ENCODE measurements at regions not wholly inside any gene's neighbourhood (a gene's known extent, or its start where the extent isn't known, plus 50 kb on each side); places are given as distances from the start of the nearest gene placed in this dataset.

DNA sequence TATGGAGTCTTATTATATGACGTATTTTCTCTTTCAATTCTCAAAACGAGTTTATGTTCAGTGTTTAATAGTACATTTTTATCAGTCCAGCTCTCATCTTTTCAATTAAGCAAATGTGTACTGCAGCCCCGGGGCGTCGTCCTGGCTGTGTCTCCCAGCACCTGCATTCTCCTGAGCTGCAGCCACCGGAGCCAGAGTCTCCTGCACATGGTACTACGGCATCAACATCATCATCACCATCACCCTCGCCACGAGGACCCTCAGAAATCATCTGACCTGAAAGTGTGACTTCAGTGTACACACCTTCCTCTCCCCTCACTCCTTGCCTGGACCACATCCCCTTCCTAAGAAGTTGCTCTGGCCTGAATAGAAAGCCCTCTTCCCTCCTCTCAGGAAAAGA lies 267.7 kb upstream of the ARID1B start:
- DNase-seq = no peak

DNA sequence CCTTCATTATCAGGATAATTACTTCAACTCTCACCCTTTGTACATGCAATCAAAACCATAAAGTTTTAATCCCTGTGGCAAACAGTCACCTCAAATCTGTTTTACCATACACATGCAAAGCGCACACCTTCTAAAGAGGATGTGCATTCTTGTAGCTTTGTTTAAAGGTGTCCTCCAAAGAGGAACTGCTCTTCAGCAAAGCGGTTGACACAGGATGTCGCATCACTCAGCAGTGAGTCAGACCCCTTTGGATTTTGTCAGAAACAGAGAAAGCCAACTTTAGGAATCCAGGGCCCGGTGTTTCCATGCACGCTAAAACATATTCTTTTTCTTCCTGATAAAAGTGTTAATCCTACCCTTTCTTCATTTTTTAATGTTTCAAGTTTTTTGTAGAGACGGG lies 268.3 kb upstream of the ARID1B start:
- DNase-seq = no peak

DNA sequence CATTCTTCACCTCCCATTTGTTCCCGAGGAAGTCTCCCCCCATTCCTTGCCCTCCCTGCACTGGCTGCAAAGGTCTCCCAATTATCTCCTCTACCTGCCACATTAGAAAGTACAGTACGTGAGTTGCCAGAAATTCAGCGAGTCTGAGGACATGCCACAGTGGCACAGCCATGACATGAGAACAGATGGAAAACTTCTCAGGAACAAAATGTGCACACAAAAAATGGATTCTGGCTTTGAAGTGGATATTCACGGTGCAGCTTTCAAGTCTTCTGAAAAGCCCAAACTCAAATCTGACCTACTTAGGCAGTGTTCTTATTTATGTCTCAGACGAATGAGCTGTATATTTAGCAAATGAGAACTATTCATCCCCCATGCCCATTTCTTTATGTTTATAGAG lies 269.1 kb upstream of the ARID1B start:
- DNase-seq = no peak

DNA sequence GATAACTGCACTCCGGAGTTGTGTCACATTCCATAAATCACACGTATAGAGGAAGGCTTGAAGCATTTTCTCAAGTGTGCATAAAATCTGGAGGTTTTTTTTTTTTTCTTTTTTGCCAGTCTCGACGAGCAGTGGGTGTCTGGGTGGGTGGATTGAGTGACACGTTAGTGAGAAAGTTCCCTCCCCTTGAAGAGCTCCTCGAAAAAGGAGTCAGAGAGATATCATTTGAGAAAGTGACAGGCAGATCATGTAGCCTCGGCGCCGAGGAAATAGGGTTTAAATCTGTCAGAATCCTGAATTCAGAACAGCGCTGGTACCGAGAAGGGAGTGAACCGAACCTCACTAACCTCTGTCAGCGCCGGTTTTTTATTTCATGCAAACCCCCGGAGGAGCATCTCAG lies 269.5 kb upstream of the ARID1B start:
- no peak for DNase-seq

DNA sequence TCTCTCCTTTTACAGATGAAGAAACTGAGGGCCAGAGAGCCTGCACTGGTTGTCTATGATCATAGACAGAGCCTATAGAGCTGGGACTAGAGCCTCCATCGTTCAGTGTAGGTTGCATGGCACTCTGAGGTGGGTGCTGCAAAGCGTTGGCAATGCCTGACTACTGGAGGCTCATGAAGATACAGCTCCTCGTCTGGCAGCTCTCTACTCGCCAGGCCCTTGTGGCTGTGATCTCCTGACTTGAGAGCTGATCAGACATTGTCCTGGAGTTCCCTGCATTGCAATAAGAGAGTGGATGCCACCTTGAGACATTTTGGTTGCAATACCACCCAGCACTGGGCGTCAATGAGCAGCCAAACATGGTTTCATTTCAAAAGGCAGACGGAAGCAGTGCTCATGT lies 270.1 kb upstream of the ARID1B start:
- DNase-seq = no peak

DNA sequence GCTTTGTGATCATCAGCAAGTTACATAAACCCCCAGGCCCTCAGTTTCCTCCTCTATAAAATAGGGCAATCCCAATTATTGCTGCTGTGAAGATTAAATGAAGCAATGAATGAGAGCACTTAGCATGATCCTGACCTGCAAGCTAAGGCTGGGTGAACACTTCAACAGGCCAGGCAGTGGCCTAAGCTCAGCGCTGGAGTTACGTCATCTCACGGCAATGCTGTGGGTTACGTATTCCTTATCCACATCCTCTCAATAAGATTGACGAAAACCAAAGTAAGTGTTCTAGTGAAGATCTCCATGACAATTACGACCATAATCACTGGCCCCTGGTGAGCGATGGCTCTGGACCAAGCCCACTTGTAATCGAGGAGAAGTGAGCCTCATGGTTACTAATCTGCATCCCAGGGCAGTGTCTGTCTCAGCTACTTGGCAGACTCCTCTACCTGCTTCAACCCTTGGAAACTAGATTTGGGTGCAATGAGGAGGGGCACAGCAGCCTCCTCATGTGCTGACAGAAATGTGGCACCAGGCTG lies 274.1 kb upstream of the ARID1B start:
- no peak for DNase-seq

DNA sequence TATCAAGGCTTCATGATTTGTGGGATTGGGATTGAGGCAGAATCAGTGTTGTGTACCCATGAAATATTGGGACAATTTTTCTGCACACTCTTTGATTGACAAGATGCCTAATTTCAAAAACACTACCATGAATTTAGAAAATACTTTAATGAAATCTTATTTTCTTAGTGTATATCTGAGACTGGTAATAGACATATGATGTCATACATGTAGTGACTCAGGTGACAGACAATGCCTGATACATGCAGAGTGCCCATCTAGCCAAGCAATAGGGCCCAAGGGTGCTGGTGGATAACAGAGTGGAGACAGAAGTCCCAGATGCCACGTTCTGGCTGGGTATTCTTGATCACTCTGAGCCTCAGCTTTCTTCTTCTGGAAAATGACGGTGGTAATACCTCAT lies 279.6 kb upstream of the ARID1B start:
- no peak for DNase-seq

DNA sequence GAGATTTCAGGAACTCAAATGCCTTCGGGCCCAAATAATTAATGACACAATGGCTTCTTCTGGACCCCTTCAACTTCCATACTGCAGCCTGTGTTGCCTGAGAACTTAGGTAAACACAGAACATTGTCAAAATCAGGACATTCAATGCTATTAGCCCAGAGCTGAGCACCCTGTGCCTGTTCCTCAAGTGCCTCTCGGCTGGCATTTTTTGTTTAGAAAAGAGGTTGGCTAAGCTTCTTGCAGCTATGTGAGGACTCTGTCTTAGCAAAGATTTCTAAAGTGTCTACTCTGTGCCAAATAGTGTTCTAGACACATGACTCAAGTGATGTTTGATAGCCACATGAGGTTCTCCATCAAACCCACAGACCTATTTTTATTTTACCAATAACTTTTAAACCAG lies 289.3 kb upstream of the ARID1B start:
- no peak for DNase-seq

DNA sequence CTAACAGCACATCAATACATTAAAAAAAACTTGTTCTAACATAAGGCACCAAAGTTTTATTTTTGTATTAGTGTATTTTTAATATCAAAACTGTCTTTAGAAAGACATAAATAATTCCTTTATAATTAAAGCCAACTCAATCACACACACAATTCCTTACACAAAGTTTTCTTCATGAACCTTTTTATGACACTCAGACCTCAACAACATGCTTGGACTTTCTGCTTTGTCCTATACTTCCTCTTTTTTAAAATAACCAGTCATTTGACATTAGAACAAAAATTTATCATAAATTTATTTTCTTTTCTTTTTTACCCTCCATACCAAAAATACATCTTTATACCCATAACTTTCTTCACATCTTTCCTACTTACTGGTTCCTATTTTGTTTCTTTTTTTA lies 292.0 kb upstream of the ARID1B start:
- no peak for DNase-seq

DNA sequence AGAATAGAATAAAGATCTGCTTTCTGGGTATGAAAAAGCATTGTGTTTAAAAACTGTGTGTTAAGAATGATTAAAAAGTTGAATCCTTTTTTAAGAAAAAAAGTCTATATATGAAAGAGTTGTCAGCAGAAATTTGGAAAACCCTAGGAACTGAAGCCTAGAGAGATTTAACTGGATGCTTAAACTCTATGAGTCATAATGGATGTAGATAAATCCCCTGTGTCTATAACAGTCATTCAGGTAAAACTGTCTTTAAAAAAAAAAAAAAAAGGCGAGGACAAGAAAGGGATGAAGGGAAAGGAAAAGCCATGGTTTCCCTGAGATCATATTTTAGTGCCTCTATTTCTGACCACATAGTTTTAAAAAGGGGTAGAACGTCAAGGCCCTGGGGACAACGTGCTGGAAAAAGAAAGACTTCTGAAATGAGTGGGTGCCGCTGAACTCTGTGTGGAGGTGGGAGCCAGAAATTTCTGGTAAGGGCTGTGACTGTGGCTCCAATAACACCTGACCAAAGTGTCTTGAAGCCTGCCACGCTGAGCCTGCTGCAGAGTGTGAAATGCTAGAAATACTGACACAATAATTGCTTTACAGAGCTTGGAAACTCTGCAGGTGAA lies 302.6 kb upstream of the ARID1B start:
- no peak for DNase-seq

DNA sequence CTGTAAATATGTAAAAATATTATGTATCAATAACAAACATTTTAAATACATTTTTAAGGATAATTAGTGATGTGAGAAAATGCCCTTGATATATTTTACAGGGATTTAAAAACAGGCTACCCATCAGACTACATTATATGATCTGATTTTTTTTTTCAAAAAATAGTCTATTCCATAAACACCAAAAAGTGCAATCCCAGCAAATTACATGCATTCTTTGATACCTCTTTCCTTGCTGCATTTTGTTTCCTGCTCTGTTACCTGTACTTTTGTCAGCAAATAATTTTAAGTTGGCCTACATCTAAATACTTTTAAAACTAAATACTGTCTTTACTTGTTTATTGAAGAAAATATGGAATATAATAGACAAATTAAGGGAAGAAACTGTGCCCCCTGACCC lies 306.2 kb upstream of the ARID1B start:
- no peak for DNase-seq

DNA sequence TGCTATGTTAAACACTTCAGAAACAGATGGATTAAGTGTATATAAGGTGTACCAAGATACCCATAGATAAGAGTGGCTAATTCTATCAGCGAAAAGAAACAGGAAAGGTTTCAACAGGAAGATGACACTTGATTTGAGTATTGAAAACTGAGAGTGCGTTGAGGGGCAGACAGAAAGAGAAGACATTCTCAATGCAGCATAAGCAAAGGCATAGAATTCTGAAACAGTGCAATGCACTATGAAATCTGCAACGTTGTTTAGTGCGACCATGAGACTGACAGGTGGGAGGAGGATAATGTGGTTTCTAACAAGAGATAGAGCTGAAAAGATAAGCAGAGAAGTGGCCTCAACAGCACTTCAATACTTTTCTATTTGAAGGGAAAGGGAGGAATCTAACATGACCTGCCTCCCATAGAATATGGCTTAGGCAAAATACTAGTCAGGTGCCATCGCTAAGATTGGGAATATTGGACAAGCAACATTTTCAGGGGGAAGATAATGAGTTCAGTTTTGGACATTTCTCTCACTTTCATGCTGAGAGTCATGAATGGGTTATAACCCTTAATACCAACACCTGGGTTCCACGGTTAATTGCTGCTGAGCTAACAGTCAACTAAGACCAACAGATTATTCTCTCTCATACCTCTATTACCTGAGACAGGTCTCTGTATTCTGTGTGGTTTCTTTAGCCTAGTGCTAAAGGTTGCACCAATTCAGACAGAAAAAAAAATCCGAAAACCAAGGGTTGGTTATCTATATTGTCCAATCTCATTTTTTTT lies 312.9 kb upstream of the ARID1B start:
- DNase-seq = no peak

DNA sequence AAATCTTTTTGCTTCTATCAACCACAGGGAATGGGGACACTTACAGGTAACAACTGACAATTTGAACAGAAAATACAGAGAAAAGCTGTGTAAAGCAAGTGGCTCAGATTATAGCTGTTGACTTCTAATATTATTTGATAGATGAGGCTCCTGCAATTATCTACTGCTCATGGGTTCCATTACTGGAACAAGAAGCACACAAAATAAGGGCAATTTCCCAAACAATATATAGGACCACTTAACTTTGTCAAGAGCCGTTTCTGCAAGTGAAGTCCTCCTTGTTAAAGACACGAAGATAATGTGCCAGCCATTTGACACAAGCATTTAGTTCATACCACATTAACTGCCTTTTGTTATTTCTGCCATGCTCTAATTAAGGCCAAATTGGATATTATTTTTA lies 315.5 kb upstream of the ARID1B start:
- DNase-seq = no peak

DNA sequence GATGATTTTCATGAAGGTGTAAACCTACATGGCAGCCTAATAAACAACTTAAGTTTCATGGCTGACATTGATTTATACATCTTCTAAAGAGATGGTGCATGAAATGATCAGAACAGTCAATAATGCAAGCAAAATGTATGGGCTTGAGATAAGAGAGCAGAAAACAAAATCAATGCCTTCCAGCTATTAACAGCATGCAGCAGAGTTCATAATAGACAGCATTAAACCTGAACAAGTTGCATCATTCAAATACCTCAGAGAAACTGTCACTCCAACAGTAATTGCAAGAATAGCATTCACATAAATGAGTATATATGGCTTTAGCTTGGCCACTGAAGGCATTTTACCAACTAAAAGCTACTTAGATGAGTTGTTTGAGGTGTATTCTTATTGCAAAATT lies 319.6 kb upstream of the ARID1B start:
- DNase-seq = no peak

DNA sequence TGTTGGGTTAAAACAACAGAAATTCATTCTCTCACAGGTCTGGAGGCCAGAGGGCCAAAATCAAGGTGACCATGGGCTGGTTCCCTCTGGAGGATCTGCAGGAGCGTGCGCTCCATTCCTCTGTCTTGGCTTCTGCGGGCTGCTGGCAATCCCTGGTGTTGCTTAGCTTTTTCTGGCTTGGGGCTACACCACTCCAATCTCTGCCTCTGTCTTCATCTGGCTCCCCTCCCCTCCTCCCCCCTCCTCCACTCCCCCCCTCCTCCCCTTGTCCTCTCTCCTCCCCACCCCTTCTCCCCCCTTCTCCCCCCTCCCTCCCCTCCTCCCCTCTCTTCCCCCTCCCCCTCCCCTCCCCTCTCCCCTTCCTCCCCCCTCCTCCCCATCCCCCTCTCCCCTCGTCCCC lies 321.3 kb upstream of the ARID1B start:
- no peak for DNase-seq

DNA sequence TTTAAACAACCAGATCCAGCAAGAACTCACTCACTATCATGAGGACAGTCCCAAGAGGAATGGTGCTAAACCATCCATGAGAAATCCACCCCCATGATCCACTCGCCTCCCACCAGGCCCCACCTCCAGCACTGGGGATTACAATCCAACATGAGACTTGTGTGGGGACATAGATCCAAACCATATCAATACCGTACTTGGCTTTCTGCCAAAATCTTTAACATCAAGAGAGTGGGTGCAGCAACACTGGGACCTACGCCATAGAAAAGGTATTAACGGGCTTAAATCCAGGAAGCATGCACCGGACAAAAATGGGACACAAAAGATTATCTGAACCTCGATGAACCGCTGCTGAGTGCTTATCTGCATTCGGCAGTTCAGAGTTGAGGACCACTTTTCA lies 322.3 kb upstream of the ARID1B start:
- no peak for DNase-seq

DNA sequence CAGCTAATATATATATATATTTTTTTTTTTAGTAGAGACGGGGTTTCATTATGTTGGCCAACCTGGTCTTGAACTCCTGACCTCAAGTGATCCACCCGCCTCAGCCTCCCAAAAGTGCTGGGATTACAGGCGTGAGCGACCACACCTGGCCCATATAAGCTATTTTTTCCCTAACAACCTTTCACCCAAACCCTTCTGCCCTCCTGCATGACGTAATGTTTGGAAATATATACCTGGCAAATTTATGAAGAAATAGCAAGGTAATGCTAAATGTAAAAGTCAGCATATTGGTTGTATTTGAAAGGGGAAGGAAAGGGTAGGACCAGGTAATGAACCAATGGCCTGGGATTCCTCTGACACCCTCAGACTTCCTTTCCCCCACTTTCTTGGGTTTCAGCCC lies 325.5 kb upstream of the ARID1B start:
- DNase-seq = no peak

DNA sequence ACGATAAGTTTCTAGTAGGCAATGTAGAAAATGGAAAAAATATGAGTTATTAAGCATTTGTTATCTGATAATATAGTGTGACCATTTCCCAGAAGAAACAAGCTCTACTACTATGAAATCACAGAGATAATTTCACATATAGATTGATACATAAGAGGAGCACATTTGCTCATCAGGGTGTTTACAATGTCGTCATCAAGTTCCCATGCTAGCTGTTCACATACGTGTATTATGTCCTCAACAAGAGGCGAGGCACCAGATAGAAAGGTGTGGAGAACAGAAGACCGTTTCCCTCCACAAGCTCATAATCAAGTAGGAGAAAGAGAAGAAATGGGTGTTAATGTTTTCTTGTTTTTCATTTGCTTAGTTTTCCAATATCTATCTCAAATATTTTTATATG lies 326.1 kb upstream of the ARID1B start:
- DNase-seq = no peak

DNA sequence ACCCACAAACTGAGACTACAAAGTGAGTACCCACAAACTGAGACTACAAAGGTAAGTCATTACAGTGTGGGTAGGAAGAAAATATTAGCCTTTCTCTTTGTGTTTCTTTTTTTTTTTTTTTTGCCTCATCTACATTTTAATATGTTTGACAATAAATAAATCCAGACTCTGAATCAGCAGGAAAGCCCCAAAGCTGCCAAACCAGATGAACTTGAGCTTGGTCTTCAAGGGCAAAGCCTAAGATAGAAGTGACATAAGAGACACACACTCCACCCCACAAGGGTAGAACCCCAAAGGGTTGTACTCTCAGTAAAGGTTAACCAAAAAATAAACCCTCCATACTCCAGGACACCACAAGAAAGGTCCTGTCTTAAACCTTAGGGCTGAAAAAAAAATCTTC lies 326.8 kb upstream of the ARID1B start:
- no peak for DNase-seq

DNA sequence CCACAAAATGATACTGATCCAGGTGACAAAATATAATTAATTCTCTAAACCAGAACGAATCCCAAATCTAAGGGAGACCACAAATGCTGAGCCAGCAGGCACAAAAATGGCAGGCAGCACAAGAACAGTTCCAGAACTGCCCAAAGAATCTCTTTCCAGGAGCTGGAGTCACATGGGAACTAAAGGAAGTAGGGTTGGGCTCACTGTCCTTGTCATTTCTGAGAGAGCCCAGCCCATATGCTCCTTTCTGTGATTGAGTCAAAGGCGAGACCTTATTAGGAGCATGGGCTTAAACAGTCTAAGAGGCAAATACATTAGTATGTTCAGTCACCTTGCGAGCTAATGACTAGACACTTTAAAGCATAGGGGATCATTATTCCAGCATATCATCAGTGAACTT lies 327.6 kb upstream of the ARID1B start:
- DNase-seq = no peak

DNA sequence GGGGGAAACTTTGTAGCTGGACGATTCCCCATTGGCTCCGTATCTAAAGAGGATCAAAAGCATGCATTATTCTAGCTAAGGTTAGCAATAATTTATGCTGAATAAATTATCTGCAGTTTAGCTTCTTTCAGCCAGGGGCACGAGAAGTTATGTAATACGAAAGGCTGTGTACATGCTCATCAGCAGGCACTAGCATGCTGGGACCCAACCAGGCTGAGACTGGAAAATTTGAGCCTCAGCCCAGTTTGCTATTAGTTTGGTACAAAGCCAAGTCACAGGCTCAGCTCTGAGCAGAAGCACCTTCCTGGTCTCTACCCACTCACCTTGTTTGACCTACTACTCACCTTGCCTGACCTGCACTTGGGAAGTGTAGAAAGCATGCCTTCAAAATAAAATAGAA lies 328.1 kb upstream of the ARID1B start:
- no peak for DNase-seq

DNA sequence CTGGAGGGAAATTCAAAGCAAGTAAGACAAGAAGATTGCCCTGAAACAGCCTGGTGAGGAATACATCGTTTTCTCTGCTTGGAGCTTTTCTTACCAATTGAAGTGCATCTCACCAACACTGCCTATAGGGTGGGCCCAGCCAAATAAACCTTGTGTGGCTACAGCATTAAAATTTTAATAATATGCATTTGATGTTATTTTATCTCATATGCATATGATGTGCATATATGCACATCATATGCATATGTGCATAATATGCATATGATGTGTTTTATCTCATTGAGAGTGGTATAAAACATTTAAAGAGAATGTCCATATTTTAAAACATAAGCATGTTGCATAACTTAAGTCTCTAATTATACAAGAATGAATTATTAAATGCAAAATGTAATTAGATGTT lies 328.6 kb upstream of the ARID1B start:
- no peak for DNase-seq

DNA sequence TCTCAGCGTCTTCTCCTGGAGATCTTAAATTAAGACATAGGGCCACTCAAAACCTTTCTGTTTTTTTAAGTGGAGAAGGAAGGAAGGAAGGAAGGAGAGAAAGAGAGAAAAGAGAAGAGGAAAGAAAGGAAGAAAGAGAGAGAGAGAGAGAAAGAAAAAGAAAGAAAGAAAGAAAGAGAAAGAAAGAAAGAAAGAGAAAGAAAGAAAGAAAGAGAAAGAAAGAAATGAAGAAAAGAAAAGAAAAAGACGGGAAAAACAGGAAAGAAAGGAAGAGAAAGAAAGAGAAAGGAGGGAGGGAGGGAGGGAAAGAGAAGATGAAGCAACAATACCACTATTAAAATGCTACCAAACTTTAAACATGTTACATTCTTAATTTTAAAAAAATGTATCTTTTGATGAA lies 336.5 kb upstream of the ARID1B start:
- no peak for DNase-seq

DNA sequence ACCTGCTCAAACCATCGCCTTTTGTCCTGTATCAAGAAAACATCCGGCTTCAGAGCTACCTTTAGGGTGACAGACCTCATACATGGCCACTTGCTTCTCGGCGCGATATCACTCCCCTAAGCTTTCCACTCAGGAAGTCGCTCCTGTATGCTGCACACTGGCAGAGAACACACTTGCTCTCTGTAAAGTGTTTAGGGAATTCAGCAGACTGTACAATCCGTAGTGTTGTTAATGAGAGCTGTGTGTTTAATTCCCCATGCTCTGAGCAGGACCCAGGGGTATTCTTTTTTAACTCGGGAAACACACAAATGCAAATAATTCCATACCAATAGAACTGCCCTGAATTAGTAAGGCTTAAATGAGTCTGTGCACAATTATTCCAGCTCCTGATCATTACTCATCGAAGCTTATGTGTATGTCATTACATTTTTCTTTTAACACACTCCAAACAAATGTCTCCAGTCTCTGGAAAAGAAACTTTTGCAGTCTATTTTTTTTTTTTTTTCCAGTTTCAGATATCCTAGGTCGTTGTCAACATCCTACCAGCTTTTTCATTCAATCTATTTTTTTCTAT lies 338.7 kb upstream of the ARID1B start:
- no peak for DNase-seq
